Midbrain (tissue), 1 donor: ENCODE measurements at regions not wholly inside any gene's neighbourhood (a gene's known extent, or its start where the extent isn't known, plus 50 kb on each side); places are given as distances from the start of the nearest gene placed in this dataset.

ENCODE experiments used
- DNase-seq: peaks from one replicate; lab custom pipeline; 2025; lab: John Stamatoyannopoulos, UW

GRCh38 chr6:10248378-10248843, 166.5 kb downstream of the TFAP2A start:
- DNase-seq, result no peak

GRCh38 chr6:10237298-10238038, 177.4 kb downstream of the TFAP2A start:
- no peak for DNase-seq

GRCh38 chr6:10235344-10235743, 179.5 kb downstream of the TFAP2A start:
- no peak for DNase-seq

- DNase-seq, result no peak
These were observed 184.3 kb downstream of the TFAP2A start for GRCh38 chr6:10230531-10230930.

- DNase-seq, result no peak
These were observed 191.0 kb downstream of the TFAP2A start for GRCh38 chr6:10223841-10224240.

GRCh38 chr6:10221178-10221577, 193.7 kb downstream of the TFAP2A start:
- no peak for DNase-seq

GRCh38 chr6:10219510-10219909, 195.4 kb downstream of the TFAP2A start:
- no peak for DNase-seq

GRCh38 chr6:10217111-10217510, 197.8 kb downstream of the TFAP2A start:
- DNase-seq, result no peak

- no peak for DNase-seq
These were observed 199.4 kb downstream of the TFAP2A start for GRCh38 chr6:10215326-10216110.

- DNase-seq, result peak; percentile 24
These were observed 204.8 kb downstream of the TFAP2A start for GRCh38 chr6:10210052-10210451.

GRCh38 chr6:10205892-10206291, 209.0 kb downstream of the TFAP2A start:
- no peak for DNase-seq

GRCh38 chr6:10205120-10205519, 209.8 kb downstream of the TFAP2A start:
- no peak for DNase-seq

GRCh38 chr6:10203651-10204050, 211.2 kb downstream of the TFAP2A start:
- no peak for DNase-seq

- no peak for DNase-seq
These were observed 212.3 kb downstream of the TFAP2A start for GRCh38 chr6:10202581-10202980.

GRCh38 chr6:10201606-10202510, 213.0 kb downstream of the TFAP2A start:
- DNase-seq, result no peak

- DNase-seq, result no peak
These were observed 218.8 kb downstream of the TFAP2A start for GRCh38 chr6:10196090-10196489.

GRCh38 chr6:10194816-10195672, 219.8 kb downstream of the TFAP2A start:
- no peak for DNase-seq

- DNase-seq, result no peak
These were observed 221.6 kb downstream of the TFAP2A start for GRCh38 chr6:10193321-10193720.

- DNase-seq, result no peak
These were observed 224.8 kb downstream of the TFAP2A start for GRCh38 chr6:10190042-10190441.

- no peak for DNase-seq
These were observed 230.3 kb downstream of the TFAP2A start for GRCh38 chr6:10184371-10185227.
